ENCODE measurements at regions not wholly inside any gene's neighbourhood (a gene's known extent, or its start where the extent isn't known, plus 50 kb on each side); places are given as distances from the start of the nearest gene placed in this dataset.

DNA sequence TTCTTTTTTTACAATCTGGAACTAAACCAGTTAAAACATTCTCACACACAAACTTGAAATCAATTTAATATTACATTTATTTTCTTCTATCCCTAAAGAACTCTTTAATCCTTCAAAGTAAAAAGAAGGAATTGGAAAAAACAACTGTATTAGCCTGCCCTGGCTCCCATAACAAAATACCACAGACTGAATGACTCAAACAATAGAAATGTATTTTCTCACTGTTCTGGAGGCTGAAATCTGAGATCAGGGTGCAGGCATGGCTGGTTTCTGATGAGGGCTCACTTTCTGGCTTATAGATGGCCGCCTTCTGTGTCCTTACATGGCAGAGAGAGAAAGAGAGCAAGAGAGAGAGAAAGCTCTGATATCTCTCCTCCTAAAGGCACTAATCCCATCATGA lies 149.4 kb downstream of the PDGFRA start:
- TF ChIP-seq, protein P1, sequence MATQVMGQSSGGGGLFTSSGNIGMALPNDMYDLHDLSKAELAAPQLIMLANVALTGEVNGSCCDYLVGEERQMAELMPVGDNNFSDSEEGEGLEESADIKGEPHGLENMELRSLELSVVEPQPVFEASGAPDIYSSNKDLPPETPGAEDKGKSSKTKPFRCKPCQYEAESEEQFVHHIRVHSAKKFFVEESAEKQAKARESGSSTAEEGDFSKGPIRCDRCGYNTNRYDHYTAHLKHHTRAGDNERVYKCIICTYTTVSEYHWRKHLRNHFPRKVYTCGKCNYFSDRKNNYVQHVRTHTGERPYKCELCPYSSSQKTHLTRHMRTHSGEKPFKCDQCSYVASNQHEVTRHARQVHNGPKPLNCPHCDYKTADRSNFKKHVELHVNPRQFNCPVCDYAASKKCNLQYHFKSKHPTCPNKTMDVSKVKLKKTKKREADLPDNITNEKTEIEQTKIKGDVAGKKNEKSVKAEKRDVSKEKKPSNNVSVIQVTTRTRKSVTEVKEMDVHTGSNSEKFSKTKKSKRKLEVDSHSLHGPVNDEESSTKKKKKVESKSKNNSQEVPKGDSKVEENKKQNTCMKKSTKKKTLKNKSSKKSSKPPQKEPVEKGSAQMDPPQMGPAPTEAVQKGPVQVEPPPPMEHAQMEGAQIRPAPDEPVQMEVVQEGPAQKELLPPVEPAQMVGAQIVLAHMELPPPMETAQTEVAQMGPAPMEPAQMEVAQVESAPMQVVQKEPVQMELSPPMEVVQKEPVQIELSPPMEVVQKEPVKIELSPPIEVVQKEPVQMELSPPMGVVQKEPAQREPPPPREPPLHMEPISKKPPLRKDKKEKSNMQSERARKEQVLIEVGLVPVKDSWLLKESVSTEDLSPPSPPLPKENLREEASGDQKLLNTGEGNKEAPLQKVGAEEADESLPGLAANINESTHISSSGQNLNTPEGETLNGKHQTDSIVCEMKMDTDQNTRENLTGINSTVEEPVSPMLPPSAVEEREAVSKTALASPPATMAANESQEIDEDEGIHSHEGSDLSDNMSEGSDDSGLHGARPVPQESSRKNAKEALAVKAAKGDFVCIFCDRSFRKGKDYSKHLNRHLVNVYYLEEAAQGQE (IDR thresholded peaks at IDR 0.05) = no peak
- no peak for TF ChIP-seq BHLHE40 (IDR thresholded peaks at IDR 0.05; ENCODE audit: low read depth, low read length)
- TF ChIP-seq EP300 (IDR thresholded peaks at IDR 0.05) = no peak

All from A549 (cell line).